ENCODE measurements at regions not wholly inside any gene's neighbourhood (a gene's known extent, or its start where the extent isn't known, plus 50 kb on each side); places are given as distances from the start of the nearest gene placed in this dataset.

DNA sequence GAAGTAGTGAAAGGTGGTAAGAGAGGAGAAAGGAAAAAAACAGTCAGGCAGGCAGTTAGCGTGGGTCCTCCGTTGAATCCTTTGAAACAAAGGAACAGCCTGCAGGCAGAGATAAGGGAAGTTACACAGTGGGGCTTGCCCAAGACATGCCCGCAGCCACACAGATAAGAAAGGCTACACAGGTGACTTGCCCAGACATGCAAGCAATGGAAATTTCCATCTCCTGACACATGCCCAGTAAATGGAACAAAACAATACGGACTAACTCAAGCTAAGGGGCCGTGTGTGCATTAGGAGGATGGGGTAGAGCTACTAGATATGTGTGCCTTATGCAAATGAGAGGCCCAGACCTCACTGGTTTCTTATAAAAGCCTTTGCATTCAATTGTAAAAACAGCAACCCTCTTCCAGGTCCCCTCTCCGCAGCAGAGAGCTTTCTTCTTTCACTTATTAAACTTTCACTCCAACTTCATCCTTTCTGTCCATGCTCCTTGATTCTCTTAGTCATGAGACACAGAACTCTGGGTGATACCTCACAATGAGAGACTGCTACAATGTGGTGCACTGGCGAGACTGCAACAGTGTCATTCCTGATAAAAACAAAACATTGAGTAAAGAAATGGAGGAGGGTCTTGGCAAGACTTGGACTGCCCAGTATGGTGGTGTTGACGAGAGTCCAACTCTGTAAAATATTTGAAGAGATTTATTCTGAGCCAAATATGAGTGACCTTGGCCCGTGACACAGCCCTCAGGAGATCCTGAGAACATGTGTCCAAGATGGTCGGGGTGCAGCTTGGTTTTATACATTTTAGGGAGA, 997.4 kb upstream of the PRKX start:
- H3K9me3 ChIP-seq, result no peaks in the 10 kb centered on the region
- no peaks in the 10 kb centered on the region for H3K4me1 ChIP-seq
- no peaks in the 10 kb centered on the region for H3K27me3 ChIP-seq
- H3K4me3 ChIP-seq (ENCODE audit: low read depth, low read length), result no peak overlapping the region
- no peak for DNase-seq
- TF ChIP-seq, protein P1, sequence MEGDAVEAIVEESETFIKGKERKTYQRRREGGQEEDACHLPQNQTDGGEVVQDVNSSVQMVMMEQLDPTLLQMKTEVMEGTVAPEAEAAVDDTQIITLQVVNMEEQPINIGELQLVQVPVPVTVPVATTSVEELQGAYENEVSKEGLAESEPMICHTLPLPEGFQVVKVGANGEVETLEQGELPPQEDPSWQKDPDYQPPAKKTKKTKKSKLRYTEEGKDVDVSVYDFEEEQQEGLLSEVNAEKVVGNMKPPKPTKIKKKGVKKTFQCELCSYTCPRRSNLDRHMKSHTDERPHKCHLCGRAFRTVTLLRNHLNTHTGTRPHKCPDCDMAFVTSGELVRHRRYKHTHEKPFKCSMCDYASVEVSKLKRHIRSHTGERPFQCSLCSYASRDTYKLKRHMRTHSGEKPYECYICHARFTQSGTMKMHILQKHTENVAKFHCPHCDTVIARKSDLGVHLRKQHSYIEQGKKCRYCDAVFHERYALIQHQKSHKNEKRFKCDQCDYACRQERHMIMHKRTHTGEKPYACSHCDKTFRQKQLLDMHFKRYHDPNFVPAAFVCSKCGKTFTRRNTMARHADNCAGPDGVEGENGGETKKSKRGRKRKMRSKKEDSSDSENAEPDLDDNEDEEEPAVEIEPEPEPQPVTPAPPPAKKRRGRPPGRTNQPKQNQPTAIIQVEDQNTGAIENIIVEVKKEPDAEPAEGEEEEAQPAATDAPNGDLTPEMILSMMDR (IDR thresholded peaks at IDR 0.05; ENCODE audit: low read depth, low read length), result no peak
- H3K36me3 ChIP-seq, result no peaks in the 10 kb centered on the region

DNA sequence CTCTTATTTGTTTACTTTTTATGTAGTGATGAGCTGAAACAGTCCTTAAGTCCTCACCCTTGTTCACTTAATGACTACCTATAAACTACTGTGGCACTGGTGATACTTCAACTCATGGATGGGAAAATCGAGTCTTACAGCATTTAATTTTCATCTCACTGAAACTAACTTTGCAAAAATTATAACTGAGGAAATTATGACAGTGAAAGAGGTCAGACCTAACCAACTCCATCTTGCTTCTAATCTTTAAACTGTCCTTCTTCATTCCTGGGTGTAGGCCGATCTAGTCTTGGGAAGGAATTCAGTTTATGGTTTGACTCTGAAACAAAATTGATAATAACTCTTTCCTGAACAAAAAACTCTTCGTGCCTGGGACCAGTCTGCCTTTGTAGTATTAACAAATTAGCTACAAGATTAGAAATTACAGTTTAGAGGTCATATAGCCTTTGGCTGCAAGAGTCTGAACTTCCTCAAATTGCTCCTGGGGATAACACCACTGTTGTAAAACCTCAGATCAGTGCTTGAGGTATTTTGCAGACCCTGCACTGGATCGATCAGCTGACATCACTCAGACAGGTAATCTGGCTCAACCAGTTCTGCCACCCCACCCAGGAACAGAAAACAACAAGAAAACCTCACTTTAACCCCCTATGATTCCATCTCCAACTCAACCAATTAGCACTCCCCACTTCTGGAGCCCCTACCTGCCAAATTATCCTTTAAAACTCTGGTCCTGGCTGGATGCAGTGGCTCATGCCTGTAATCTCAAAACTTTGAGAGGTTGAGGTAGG, 995.7 kb upstream of the PRKX start:
- TF ChIP-seq, protein P1 (IDR thresholded peaks at IDR 0.05; ENCODE audit: low read depth, low read length), result no peak
- Histone ChIP-seq H3K36me3 (no peaks in the 10 kb centered on the region), H3K27me3 (no peaks in the 10 kb centered on the region), H3K9me3 (no peaks in the 10 kb centered on the region), H3K4me3 (ENCODE audit: low read depth, low read length) (no peak overlapping the region), H3K4me1 (no peaks in the 10 kb centered on the region)
- DNase-seq, result no peak

DNA sequence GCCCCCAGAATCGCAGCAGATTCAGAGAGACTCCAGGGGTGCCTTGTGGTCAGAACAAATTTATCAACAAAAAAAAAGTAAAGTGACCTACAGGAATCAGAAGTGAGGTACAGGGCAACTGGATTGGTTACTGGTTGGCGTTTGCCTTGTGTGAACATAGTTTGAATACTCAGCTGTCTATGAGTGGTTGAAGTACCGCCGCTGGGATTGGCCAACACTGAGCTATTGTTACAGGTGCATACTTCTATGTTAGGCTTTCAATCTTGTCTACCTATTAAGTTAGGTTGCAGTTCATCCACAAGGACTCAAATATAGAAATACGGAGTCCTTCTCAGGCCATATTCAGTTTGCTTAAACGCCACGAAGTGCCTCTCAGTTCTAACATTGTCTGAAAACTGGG, 993.5 kb upstream of the PRKX start:
- no peaks in the 10 kb centered on the region for H3K36me3 ChIP-seq
- no peaks in the 10 kb centered on the region for H3K9me3 ChIP-seq
- no peak for DNase-seq
- TF ChIP-seq, protein P1 (IDR thresholded peaks at IDR 0.05; ENCODE audit: low read depth, low read length), result no peak
- no peaks in the 10 kb centered on the region for H3K4me1 ChIP-seq
- no peaks in the 10 kb centered on the region for H3K27me3 ChIP-seq
- no peak overlapping the region for H3K4me3 ChIP-seq (ENCODE audit: low read depth, low read length)

DNA sequence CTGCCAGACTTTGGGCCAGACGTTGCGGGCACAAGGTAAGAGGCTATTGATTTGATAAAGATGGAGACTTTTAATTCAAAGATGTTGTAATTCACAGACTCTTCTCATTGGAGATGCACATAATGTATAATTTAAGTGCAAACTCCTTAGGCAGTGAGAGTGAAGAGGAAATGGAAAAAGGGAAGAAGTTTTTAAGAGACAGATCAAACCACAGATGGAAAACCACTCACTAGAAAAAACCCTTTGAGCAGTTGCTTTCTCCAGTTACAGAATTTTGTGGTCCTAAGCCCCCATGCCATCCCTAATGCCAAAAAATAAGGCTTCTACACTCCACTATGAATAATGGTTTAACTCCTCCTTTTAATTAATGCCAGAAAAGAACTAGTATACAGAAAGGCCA, 977.1 kb upstream of the PRKX start:
- H3K27me3 ChIP-seq, result no peaks in the 10 kb centered on the region
- H3K36me3 ChIP-seq, result no peaks in the 10 kb centered on the region
- DNase-seq, result no peak
- TF ChIP-seq, protein P1 (IDR thresholded peaks at IDR 0.05; ENCODE audit: low read depth, low read length), result no peak
- H3K4me1 ChIP-seq, result no peaks in the 10 kb centered on the region
- no peaks in the 10 kb centered on the region for H3K9me3 ChIP-seq
- H3K4me3 ChIP-seq (ENCODE audit: low read depth, low read length), result no peak overlapping the region

DNA sequence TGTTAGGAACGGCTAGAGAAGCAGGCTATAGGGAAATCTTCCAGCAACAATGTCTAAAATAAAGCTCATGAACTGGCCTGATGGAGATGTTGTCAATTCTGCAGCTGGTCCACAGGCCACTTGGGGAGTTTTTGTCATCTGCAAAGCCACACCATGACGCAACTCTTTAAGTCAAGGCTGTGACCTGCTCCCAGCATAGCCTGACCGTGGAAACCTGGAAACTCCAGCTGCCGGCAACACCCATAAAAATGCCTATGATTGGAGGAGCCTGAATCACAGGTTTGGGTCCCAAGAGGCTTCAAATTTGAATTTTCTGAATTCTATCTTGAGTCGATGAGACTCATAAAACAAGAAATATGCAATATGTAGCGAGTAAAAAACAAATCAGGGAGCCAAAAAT, 969.2 kb upstream of the PRKX start:
- TF ChIP-seq, protein P1 (IDR thresholded peaks at IDR 0.05; ENCODE audit: low read depth, low read length), result no peak
- H3K4me3 ChIP-seq (ENCODE audit: low read depth, low read length), result no peak overlapping the region
- H3K36me3 ChIP-seq, result no peaks in the 10 kb centered on the region
- no peaks in the 10 kb centered on the region for H3K4me1 ChIP-seq
- H3K9me3 ChIP-seq, result no peaks in the 10 kb centered on the region
- no peaks in the 10 kb centered on the region for H3K27me3 ChIP-seq
- DNase-seq, result no peak

Measured in BE2C (cell line).